Nephron progenitor cell (in vitro differentiated cells): ENCODE measurements at regions not wholly inside any gene's neighbourhood (a gene's known extent, or its start where the extent isn't known, plus 50 kb on each side); places are given as distances from the start of the nearest gene placed in this dataset.

Experiments used
- DNase-seq: peaks from one replicate; pipeline ENCODE4 v3.0.0; 2021
- H3K27ac Mint-ChIP-seq: 2 replicates; pipeline ENCODE4 v1.8.0; 2021; ENCODE audit warnings: mild to moderate bottlenecking, moderate library complexity, mixed read lengths
- H3K27me3 Mint-ChIP-seq: 2 replicates; pipeline ENCODE4 v1.8.0; 2021; ENCODE audit warnings: mild to moderate bottlenecking, low read depth, mixed read lengths; ENCODE audit not compliant: poor library complexity
- H3K36me3 Mint-ChIP-seq: 2 replicates; pipeline ENCODE4 v1.8.0; 2021; ENCODE audit warnings: low read depth, mixed read lengths
- H3K4me1 Mint-ChIP-seq: 2 replicates; pipeline ENCODE4 v1.8.0; 2021; ENCODE audit warnings: mixed read lengths
- H3K4me3 Mint-ChIP-seq: 2 replicates; pipeline ENCODE4 v1.8.0; 2021; ENCODE audit warnings: mild to moderate bottlenecking, moderate library complexity, mixed read lengths
- H3K9me3 Mint-ChIP-seq: 2 replicates; pipeline ENCODE4 v1.8.0; 2021; ENCODE audit warnings: mild to moderate bottlenecking, moderate library complexity, mixed read lengths
- TF ChIP-seq, protein P1 (sequence below): fragments of 200-600 bp; sonication (generic); IDR thresholded peaks from 2 replicates; pipeline ENCODE4 v1.5.0; 2021; ENCODE audit warnings: antibody characterized with exemption

DNA sequence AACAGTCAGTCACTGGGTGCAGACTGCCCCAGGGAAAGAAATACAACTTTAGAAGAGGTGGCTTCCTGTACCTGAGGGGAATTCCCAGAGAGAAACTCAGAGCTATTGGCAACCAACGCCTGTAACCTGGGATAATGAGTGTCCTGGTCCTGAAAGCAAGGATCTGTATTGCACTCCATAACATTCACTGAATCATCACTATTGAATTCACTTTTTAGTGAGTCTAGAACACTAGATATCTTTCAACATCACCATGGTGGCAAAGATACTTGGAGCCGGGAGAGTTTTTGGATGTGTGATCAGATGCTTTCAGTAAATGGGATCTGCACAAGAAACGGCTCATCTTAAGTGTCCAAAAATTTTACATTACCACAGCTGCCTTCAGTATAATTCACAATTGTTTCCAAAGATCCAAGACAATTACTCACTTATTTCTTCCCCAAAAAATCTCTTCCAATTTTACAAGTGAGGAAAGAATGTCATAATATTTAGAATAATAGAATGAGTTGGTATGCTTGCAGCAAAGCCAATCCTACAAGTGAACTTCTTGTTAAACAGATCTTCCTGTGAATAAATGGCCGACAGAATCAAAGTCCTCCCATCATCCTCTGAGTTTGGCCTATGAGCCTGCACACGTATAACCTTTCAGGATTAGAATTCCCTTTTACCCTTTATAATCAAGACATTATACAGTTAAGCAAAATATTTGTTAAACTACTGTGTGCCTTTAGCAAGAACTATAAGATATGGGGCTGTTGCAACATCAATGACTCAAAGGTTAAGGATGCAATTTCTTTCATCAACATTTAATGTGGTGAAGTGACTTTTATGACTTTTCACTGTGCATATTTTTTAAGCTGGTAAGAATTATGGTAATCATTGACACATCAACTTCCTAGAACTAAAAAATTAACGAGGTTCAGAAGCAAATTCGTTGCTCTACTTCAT is 243.3 kb upstream of the COL8A1 start:
- Mint-ChIP-seq H3K27ac (no peak overlapping the region), H3K36me3 (peaks cover 8% of the 10 kb centered on the region), H3K27me3 (no peaks in the 10 kb centered on the region), H3K4me1 (no peaks in the 10 kb centered on the region), H3K4me3 (no peak overlapping the region), H3K9me3 (peaks cover 23% of the 10 kb centered on the region)
- DNase-seq, result no peak
- TF ChIP-seq, protein P1, sequence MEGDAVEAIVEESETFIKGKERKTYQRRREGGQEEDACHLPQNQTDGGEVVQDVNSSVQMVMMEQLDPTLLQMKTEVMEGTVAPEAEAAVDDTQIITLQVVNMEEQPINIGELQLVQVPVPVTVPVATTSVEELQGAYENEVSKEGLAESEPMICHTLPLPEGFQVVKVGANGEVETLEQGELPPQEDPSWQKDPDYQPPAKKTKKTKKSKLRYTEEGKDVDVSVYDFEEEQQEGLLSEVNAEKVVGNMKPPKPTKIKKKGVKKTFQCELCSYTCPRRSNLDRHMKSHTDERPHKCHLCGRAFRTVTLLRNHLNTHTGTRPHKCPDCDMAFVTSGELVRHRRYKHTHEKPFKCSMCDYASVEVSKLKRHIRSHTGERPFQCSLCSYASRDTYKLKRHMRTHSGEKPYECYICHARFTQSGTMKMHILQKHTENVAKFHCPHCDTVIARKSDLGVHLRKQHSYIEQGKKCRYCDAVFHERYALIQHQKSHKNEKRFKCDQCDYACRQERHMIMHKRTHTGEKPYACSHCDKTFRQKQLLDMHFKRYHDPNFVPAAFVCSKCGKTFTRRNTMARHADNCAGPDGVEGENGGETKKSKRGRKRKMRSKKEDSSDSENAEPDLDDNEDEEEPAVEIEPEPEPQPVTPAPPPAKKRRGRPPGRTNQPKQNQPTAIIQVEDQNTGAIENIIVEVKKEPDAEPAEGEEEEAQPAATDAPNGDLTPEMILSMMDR, result no peak

DNA sequence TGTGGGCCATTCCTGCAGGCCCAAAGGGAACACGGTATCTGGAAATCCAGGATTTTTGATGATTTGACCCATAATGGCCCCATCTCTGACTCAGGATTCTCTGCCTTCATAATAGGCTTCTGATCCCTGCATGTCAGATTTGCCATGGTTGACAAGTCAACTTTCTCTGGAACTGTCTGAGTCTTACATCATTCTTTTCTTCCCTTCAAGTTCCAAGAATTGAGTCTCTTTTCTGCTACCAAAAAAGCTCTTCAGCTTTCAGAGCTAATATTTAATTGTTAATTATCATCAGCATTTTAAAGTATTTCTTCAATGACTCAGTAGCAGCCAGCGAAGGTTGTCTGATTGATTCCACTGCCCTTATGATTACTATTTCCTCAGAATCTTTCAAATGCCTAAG is 244.4 kb upstream of the COL8A1 start:
- Mint-ChIP-seq H3K27ac (no peak overlapping the region), H3K4me1 (no peaks in the 10 kb centered on the region), H3K36me3 (peaks cover 2% of the 10 kb centered on the region), H3K9me3 (peaks cover 14% of the 10 kb centered on the region), H3K27me3 (no peaks in the 10 kb centered on the region), H3K4me3 (no peak overlapping the region)
- TF ChIP-seq, protein P1, result no peak
- no peak for DNase-seq

DNA sequence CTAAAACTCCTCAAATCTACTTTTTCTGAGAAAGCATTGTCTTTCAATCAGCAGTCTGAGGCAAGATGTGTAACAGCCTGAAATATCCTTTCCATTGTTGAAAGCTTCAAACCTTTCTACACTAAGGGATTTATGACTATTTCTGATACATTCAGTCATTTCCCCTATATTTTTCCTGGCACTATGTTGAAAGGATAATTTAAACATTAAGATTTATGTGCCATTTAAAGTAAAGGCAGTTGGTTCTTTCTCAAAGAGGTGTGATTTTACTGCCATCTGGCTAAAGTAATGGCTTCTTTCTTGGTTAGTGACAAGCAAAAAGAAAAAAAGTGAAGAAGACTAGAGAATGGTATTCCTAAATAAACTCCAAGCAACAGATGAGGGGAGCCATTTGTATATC is 249.6 kb upstream of the COL8A1 start:
- H3K4me1 Mint-ChIP-seq, result no peaks in the 10 kb centered on the region
- no peaks in the 10 kb centered on the region for H3K36me3 Mint-ChIP-seq
- DNase-seq, result no peak
- no peaks in the 10 kb centered on the region for H3K9me3 Mint-ChIP-seq
- H3K4me3 Mint-ChIP-seq, result no peak overlapping the region
- H3K27me3 Mint-ChIP-seq, result peaks cover 3% of the 10 kb centered on the region
- TF ChIP-seq, protein P1, result no peak
- no peak overlapping the region for H3K27ac Mint-ChIP-seq

DNA sequence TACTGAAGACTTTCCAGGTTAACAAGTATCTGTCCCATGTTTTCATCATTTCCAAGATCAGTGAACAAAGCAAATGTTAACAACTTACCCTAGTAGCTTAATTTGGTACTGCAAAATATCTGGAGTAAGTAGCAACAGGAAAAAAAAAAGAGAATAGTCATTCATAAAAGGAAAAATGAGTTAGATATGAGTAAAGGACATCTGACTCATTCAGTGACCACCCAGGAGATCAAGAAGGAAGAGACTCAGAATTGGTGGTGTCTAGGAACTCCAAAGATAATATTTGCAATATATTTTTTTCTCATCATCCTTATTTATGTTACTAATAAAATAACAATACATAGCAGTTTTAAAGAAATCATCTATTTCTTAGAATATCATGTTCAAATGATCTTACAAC is 253.8 kb upstream of the COL8A1 start:
- Mint-ChIP-seq H3K9me3 (peaks cover 20% of the 10 kb centered on the region), H3K4me3 (no peak overlapping the region), H3K27ac (no peak overlapping the region), H3K36me3 (peaks cover 4% of the 10 kb centered on the region), H3K4me1 (no peaks in the 10 kb centered on the region), H3K27me3 (peaks cover 3% of the 10 kb centered on the region)
- TF ChIP-seq, protein P1, result no peak
- DNase-seq, result no peak

DNA sequence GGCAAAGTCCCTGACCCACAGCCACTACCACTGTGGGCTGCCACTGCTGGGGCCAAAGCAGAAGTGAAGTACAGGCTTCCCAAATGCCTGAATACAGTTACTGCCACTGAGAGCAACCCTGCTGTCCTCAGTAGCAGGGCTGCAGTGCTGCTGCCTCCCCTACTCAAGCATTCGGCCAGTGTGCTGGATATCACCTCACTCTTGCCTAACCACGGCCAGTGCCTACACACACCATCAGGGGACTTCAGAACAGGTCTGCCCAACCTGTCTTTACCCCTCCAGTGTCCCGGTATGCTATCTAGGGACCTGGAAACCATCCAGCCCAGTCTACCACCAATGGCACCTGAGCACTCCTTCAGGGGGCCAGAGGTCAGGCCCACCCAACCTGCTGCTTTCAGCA is 261.5 kb upstream of the COL8A1 start:
- H3K27ac Mint-ChIP-seq, result peak overlapping the region; percentile 24
- no peaks in the 10 kb centered on the region for H3K27me3 Mint-ChIP-seq
- H3K4me3 Mint-ChIP-seq, result no peak overlapping the region
- TF ChIP-seq, protein P1, result no peak
- H3K36me3 Mint-ChIP-seq, result peaks cover 4% of the 10 kb centered on the region
- no peak for DNase-seq
- H3K4me1 Mint-ChIP-seq, result no peaks in the 10 kb centered on the region
- peaks cover 16% of the 10 kb centered on the region for H3K9me3 Mint-ChIP-seq

DNA sequence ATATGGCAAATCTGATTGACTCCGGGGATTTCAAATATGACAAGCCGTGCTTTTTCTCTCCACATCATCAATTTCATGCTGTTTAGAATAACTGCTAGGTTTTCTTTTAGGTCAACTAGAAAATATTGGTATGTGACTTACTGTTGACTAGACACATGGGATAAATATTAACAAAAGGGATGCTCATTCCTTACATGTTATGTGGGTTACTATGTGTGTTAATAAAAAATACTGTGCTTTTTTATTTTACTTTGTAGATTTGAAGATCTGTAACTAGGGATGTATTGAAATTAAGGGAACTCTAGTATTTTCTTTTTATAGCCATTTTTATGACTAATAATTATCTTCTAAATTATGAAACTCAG is 264.6 kb upstream of the COL8A1 start:
- TF ChIP-seq, protein P1, result no peak
- Mint-ChIP-seq H3K4me3 (no peak overlapping the region), H3K4me1 (no peaks in the 10 kb centered on the region), H3K9me3 (no peaks in the 10 kb centered on the region), H3K36me3 (no peaks in the 10 kb centered on the region), H3K27ac (no peak overlapping the region), H3K27me3 (no peaks in the 10 kb centered on the region)
- no peak for DNase-seq
